K562 (cell line): ENCODE measurements at regions not wholly inside any gene's neighbourhood (a gene's known extent, or its start where the extent isn't known, plus 50 kb on each side); places are given as distances from the start of the nearest gene placed in this dataset.

ENCODE experiments used
- ATAC-seq: fragments of 200-7000 bp; cut with Tn5 transposase; 3 replicates; pipeline ENCODE4 v1.9.1; 2020; ENCODE audit warnings: moderate library complexity
- BruUV-seq: library from RNA; stranded (reverse); fragments of 400-500 nt; replicated peaks from 2 replicates; lab custom pipeline; 2021; lab: Mats Ljungman, UMichigan
- CTCF ChIA-PET: fragments of 300-600 bp; formaldehyde crosslinking; extraction: SDS; loops from one replicate; lab custom pipeline; 2021; ENCODE audit warnings: low intra/inter-chr PET ratio; lab: Yijun Ruan, JAX
- POLR2A ChIA-PET: fragments of 300-600, 350-650 bp; sonication (Branson Sonifier 250); formaldehyde crosslinking; extraction: SDS; loops from one replicate; lab custom pipeline; 2021; ENCODE audit warnings: antibody characterized with exemption, inconsistent platforms; lab: Yijun Ruan, JAX
- DNase-seq, 4 experiments: peaks; one replicate each; pipeline versions ENCODE4 v3.0.0 to v3.0.0-alpha.2; 2011 to 2018; ENCODE audit warnings: low spot score in 3 of 4, mixed read lengths in 3 of 4; ENCODE audit errors: extremely low read depth in 1 of 4
- FAIRE-seq: peaks from 2 replicates; lab custom pipeline; 2011; peaks lifted over from hg19 to GRCh38; lab: Jason Lieb, UNC
- H2AFZ ChIP-seq: 2 replicates; pipeline ENCODE4 v1.6.0; 2011; ENCODE audit warnings: low read depth, low read length, control low read depth, inconsistent platforms
- H3K27ac ChIP-seq: fragments of 200-600 bp; 3 replicates; pipeline ENCODE4 v1.8.0; 2011; ENCODE audit warnings: low read depth, mild to moderate bottlenecking, control low read depth, inconsistent platforms, low read length, moderate library complexity, mixed read lengths; ENCODE audit errors: extremely low read depth
- H3K27me3 ChIP-seq, 2 experiments: fragments of 300-600 bp in 1 of 2; 2 replicates in 1 of 2; 3 replicates in 1 of 2; pipeline versions ENCODE4 v1.6.0 to v1.8.0; 2011; ENCODE audit warnings: inconsistent platforms in 2 of 2, low read length in 2 of 2, mild to moderate bottlenecking in 1 of 2, mixed read lengths in 1 of 2, moderate library complexity in 1 of 2; ENCODE audit not compliant: control insufficient read depth in 2 of 2, insufficient read depth in 2 of 2
- H3K36me3 ChIP-seq: fragments of 300-600 bp; 3 replicates; pipeline ENCODE4 v1.8.0; 2011; ENCODE audit warnings: mild to moderate bottlenecking, low read length, inconsistent platforms; ENCODE audit not compliant: control insufficient read depth, insufficient read depth
- H3K4me1 ChIP-seq, 2 experiments: fragments of 200-600 bp in 1 of 2; replicated peaks in 1 of 2; 2 replicates in 1 of 2; 3 replicates in 1 of 2; pipeline versions ENCODE4 v1.5.1 to v1.8.0; 2011; ENCODE audit warnings: inconsistent platforms in 2 of 2, low read length in 2 of 2, mild to moderate bottlenecking in 1 of 2, mixed read lengths in 1 of 2, moderate library complexity in 1 of 2; ENCODE audit not compliant: control insufficient read depth in 2 of 2, insufficient read depth in 2 of 2
- H3K4me2 ChIP-seq: 2 replicates; pipeline ENCODE4 v1.6.1; 2011; ENCODE audit warnings: low read length, control low read depth, inconsistent platforms, mixed read lengths; ENCODE audit not compliant: insufficient read depth
- H3K4me3 ChIP-seq: fragments of 200-600 bp; sonication (generic), shearing (Covaris generic); 2 replicates; pipeline ENCODE4 v1.5.1; 2016; ENCODE audit warnings: control low read depth, inconsistent platforms
- H3K79me2 ChIP-seq: fragments of 200-600 bp; 3 replicates; pipeline ENCODE4 v1.8.0; 2011; ENCODE audit warnings: low read length, inconsistent platforms; ENCODE audit not compliant: control insufficient read depth, insufficient read depth
- H3K9ac ChIP-seq, 2 experiments: 2 replicates each; pipeline versions ENCODE4 v1.6.0 to v1.6.1; 2011; ENCODE audit warnings: low read depth in 2 of 2, low read length in 2 of 2, control low read depth in 1 of 2, inconsistent platforms in 1 of 2, mild to moderate bottlenecking in 1 of 2, mixed read lengths in 1 of 2; ENCODE audit not compliant: insufficient read depth in 1 of 2
- H3K9me1 ChIP-seq: one replicate; pipeline ENCODE4 v1.6.0; 2011; ENCODE audit warnings: inconsistent platforms, mild to moderate bottlenecking, low read length, moderate library complexity; ENCODE audit not compliant: control insufficient read depth, insufficient read depth
- H3K9me3 ChIP-seq: replicated peaks from 2 replicates; pipeline ENCODE4 v1.5.1; 2011; ENCODE audit warnings: low read depth, low read length, inconsistent platforms; ENCODE audit not compliant: control insufficient read depth, insufficient read depth
- H4K20me1 ChIP-seq: replicated peaks from 2 replicates; pipeline ENCODE4 v1.6.1; 2011; ENCODE audit warnings: low read length, inconsistent platforms, mixed read lengths; ENCODE audit not compliant: control insufficient read depth, insufficient read depth
- CC2D1A ChIP-seq: fragments of 450-650 bp; IDR thresholded peaks from 2 replicates; pipeline ENCODE4 v1.6.1; 2017; ENCODE audit warnings: mild to moderate bottlenecking
- CHCHD3 ChIP-seq: fragments of 250-450 bp; sonication (Bioruptor Pico); IDR thresholded peaks from 2 replicates; pipeline ENCODE4 v2.1.2; 2022; ENCODE audit warnings: mild to moderate bottlenecking
- HDAC6 ChIP-seq: IDR thresholded peaks from 2 replicates; pipeline ENCODE4 v1.6.1; 2012; ENCODE audit warnings: low read depth, mild to moderate bottlenecking, control low read depth, inconsistent platforms, low read length, moderate library complexity
- HDAC8 ChIP-seq: fragments of 450-650 bp; IDR thresholded peaks from 2 replicates; pipeline ENCODE4 v1.6.1; 2016; ENCODE audit warnings: mild to moderate bottlenecking, missing genetic modification characterization, moderate library complexity, missing compliant biosample characterization
- HNRNPH1 ChIP-seq: fragments of 200-400 bp; formaldehyde crosslinking; optimal IDR thresholded peaks from 2 replicates; pipeline ENCODE3; 2017; ENCODE audit warnings: low read depth, mild to moderate bottlenecking, low read length, moderate library complexity
- KLF1 ChIP-seq: fragments of 450-650 bp; IDR thresholded peaks from 2 replicates; pipeline ENCODE4 v1.6.1; 2016; ENCODE audit warnings: missing genetic modification characterization, missing compliant biosample characterization
- NCOR1 ChIP-seq: fragments of 450-650 bp; IDR thresholded peaks from 2 replicates; pipeline ENCODE4 v1.6.1; 2016; ENCODE audit warnings: mild to moderate bottlenecking, moderate library complexity
- SIN3B ChIP-seq: fragments of 450-650 bp; IDR thresholded peaks from 2 replicates; pipeline ENCODE4 v1.6.1; 2017; ENCODE audit warnings: low read depth, mild to moderate bottlenecking, moderate library complexity
- TBP ChIP-seq: optimal IDR thresholded peaks from 2 replicates; pipeline ENCODE3; 2011; ENCODE audit warnings: low read depth, low read length, improper control_type of control experiment
- TOE1 ChIP-seq, 2 experiments: fragments of 450-650 bp in 1 of 2; sonication (generic) in 1 of 2; formaldehyde crosslinking in 1 of 2; IDR thresholded peaks; 2 replicates each; pipeline versions ENCODE4 v1.7.1 to v1.8.0; 2016 to 2022; ENCODE audit warnings: borderline replicate concordance in 2 of 2, mild to moderate bottlenecking in 2 of 2, antibody characterized with exemption in 1 of 2, inconsistent platforms in 1 of 2, low read depth in 1 of 2, missing genetic modification reagents in 1 of 2, moderate library complexity in 1 of 2
- ZNF23 ChIP-seq: fragments of 250-450 bp; sonication (Bioruptor Pico); IDR thresholded peaks from 2 replicates; pipeline ENCODE4 v1.4.0; 2020; ENCODE audit warnings: mild to moderate bottlenecking
- WGBS: fragments of 100-300 bp; shearing (Covaris generic); methylation state at CpG from one replicate; pipeline ENCODE4 v1.1.6; 2016; ENCODE audit warnings: low coverage, mixed read lengths; ENCODE audit not compliant: insufficient coverage; ENCODE audit errors: missing lambda C conversion rate; 5-methylcytosine and 5-hydroxymethylcytosine counted together
- in situ Hi-C: fragments of 300-500 bp; cut with MboI; formaldehyde crosslinking; loops from 4 replicates; pipeline ENCODE4 v1.15.0; 2018; ENCODE audit warnings: inconsistent platforms, mixed read lengths
- intact Hi-C: fragments of 100-400 bp; cut with micrococcal nuclease; formaldehyde crosslinking; loops from 2 replicates; pipeline ENCODE4 v1.14.2; 2022
- TF ChIP-seq, protein P1 (sequence below), 3 experiments: IDR thresholded peaks in 2 of 3; conservative IDR thresholded peaks in 1 of 3; 2 replicates each; pipeline ENCODE4 v1.5.1; 2011 to 2012; ENCODE audit warnings: low read length in 3 of 3, mild to moderate bottlenecking in 3 of 3, control low read depth in 2 of 3, improper control_type of control experiment in 1 of 3, inconsistent platforms in 1 of 3, low read depth in 1 of 3, mixed read lengths in 1 of 3, moderate library complexity in 1 of 3; ENCODE audit not compliant: insufficient read depth in 2 of 3
- TF ChIP-seq, protein P2 (sequence below): sonication (generic); formaldehyde crosslinking; IDR thresholded peaks from 2 replicates; pipeline ENCODE4 v1.8.0; 2022; ENCODE audit warnings: mild to moderate bottlenecking, low read depth, missing genetic modification reagents

DNA sequence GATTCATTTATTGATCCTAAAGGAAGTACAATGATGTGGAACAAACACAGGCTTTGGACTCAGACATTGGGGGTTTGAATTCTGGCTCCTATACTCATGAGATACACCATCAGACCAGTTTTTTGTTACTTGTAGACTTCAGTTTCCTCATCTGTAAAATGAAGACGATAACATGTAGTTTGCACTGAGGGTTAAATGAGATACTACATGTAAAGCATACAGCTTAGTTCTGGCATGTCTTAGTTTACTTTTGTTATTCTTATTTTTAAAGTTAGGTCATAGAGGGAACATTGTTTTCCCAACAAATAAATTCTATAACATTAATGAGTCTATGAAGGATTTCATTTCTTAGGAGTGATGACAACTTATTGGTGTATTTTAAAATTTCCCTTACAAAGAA lies 183.5 kb upstream of the FAM3C start:
- ATAC-seq: no peak
- no peaks in the 10 kb centered on the region for H3K9me3 ChIP-seq
- no peak overlapping the region for H3K27ac ChIP-seq
- in situ Hi-C loops: no loop called here
- no peaks in the 10 kb centered on the region for H3K9me1 ChIP-seq
- intact Hi-C loops: no loop called here
- no peak overlapping the region for H2AFZ ChIP-seq
- ChIA-PET CTCF (no interaction called here), POLR2A (no interaction called here)
- H3K27me3 ChIP-seq: no peaks in the 10 kb centered on the region
- 0% methylated on average over 1 of the region's 1 CpG for WGBS
- no peaks in the 10 kb centered on the region for H3K4me1 ChIP-seq
- no peak overlapping the region for H3K4me3 ChIP-seq
- H3K9ac ChIP-seq: no peak overlapping the region
- H3K36me3 ChIP-seq: no peaks in the 10 kb centered on the region
- DNase-seq: no peak
- no peaks in the 10 kb centered on the region for H4K20me1 ChIP-seq
- no peak overlapping the region for H3K4me2 ChIP-seq
- no peaks in the 10 kb centered on the region for H3K79me2 ChIP-seq
- no peak for TF ChIP-seq TBP
- no peak for TF ChIP-seq ZNF23 (CRISPR knock-in tag)
- no peak for TF ChIP-seq CC2D1A
- no peak for TF ChIP-seq HDAC6
- no peak for TF ChIP-seq NCOR1
- no peak for TF ChIP-seq HNRNPH1
- no peak for TF ChIP-seq CHCHD3 (CRISPR knock-in tag)
- TF ChIP-seq KLF1 (tag): no peak
- FAIRE-seq: no peak
- BruUV-seq: no TSS peak

DNA sequence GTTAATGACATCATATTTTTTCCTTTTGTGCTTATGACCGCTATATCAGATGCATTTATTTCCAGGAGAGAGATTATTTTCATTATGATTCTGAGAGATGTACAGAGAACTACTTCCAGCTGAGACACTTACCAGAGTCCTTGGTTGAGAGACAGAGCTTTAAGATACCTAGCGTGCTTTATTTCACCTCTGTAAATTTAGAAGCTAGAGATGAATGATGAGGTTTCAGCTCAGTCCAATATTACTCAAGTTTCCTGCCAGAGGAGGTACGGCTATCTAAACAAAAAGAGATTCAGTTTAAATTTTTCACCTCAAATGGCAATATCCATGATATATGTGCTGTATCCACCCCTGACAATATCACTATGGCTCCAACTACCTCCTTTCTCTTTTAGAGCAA lies 182.6 kb upstream of the FAM3C start:
- Histone ChIP-seq H3K9ac (no peak overlapping the region), H3K4me3 (no peak overlapping the region), H3K27me3 (no peaks in the 10 kb centered on the region), H3K27ac (no peak overlapping the region), H4K20me1 (no peaks in the 10 kb centered on the region), H3K36me3 (no peaks in the 10 kb centered on the region), H3K4me2 (no peak overlapping the region), H3K9me3 (no peaks in the 10 kb centered on the region), H2AFZ (no peak overlapping the region), H3K9me1 (no peaks in the 10 kb centered on the region), H3K4me1 (no peaks in the 10 kb centered on the region), H3K79me2 (no peaks in the 10 kb centered on the region)
- CTCF ChIA-PET: no interaction called here
- DNase-seq (no peak), ATAC-seq (no peak), FAIRE-seq (no peak)
- WGBS: 1% methylated on average over 3 of the region's 3 CpGs
- POLR2A ChIA-PET: interaction anchor here (1.0 kb wide), 1 partner anchor 9 kb away, joined by 7 read pairs; no protein-coding TSS in a partner anchor
- no TSS peak for BruUV-seq
- intact Hi-C loops (no loop called here), in situ Hi-C loops (no loop called here)
- TF ChIP-seq, protein P1, sequence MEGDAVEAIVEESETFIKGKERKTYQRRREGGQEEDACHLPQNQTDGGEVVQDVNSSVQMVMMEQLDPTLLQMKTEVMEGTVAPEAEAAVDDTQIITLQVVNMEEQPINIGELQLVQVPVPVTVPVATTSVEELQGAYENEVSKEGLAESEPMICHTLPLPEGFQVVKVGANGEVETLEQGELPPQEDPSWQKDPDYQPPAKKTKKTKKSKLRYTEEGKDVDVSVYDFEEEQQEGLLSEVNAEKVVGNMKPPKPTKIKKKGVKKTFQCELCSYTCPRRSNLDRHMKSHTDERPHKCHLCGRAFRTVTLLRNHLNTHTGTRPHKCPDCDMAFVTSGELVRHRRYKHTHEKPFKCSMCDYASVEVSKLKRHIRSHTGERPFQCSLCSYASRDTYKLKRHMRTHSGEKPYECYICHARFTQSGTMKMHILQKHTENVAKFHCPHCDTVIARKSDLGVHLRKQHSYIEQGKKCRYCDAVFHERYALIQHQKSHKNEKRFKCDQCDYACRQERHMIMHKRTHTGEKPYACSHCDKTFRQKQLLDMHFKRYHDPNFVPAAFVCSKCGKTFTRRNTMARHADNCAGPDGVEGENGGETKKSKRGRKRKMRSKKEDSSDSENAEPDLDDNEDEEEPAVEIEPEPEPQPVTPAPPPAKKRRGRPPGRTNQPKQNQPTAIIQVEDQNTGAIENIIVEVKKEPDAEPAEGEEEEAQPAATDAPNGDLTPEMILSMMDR (IDR thresholded peaks at IDR 0.05 in 2 of 3, conservative IDR thresholded peaks at IDR 0.05 in 1 of 3; ENCODE audit: insufficient read depth in 2 of 3, low read depth in 1 of 3, low read length in 3 of 3): no peak
- no peak for TF ChIP-seq TOE1 (IDR thresholded peaks at IDR 0.05; ENCODE audit: borderline replicate concordance)
- no peak for TF ChIP-seq TOE1 (CRISPR knock-in tag; IDR thresholded peaks at IDR 0.05; ENCODE audit: borderline replicate concordance, low read depth)
- TF ChIP-seq, protein P2, sequence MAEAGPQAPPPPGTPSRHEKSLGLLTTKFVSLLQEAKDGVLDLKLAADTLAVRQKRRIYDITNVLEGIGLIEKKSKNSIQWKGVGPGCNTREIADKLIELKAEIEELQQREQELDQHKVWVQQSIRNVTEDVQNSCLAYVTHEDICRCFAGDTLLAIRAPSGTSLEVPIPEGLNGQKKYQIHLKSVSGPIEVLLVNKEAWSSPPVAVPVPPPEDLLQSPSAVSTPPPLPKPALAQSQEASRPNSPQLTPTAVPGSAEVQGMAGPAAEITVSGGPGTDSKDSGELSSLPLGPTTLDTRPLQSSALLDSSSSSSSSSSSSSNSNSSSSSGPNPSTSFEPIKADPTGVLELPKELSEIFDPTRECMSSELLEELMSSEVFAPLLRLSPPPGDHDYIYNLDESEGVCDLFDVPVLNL: no peak
- no peak for TF ChIP-seq HDAC8 (tag)
- no peak for TF ChIP-seq SIN3B
